ENCODE measurements at regions not wholly inside any gene's neighbourhood (a gene's known extent, or its start where the extent isn't known, plus 50 kb on each side); places are given as distances from the start of the nearest gene placed in this dataset.

DNA sequence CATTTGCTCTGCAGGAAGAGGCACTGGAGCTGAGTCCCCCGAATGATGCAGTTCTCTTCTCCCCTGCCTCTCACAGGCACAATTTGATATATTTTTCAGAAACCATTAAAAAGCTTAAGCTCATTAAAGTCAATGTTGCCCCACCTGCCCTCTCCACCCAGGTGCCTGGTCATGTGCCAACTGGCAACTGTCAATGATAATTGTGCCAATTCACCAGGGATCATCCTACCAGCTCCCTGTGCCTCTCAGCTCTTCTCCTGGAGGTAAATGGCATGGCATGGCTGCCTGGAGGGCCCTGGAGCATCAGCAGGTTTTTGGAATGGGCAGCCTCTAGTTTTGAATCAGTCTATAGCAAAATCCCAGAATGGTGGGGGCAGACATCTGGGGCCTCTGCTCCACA, 279.6 kb upstream of the ID2 start:
- DNase-seq: no peak
- Histone ChIP-seq H3K4me1 (no peaks in the 10 kb centered on the region), H3K36me3 (no peaks in the 10 kb centered on the region), H3K27ac (no peak overlapping the region), H3K9me3 (no peaks in the 10 kb centered on the region), H3K4me3 (no peak overlapping the region), H3K27me3 (no peaks in the 10 kb centered on the region)
- TF ChIP-seq, protein P1, sequence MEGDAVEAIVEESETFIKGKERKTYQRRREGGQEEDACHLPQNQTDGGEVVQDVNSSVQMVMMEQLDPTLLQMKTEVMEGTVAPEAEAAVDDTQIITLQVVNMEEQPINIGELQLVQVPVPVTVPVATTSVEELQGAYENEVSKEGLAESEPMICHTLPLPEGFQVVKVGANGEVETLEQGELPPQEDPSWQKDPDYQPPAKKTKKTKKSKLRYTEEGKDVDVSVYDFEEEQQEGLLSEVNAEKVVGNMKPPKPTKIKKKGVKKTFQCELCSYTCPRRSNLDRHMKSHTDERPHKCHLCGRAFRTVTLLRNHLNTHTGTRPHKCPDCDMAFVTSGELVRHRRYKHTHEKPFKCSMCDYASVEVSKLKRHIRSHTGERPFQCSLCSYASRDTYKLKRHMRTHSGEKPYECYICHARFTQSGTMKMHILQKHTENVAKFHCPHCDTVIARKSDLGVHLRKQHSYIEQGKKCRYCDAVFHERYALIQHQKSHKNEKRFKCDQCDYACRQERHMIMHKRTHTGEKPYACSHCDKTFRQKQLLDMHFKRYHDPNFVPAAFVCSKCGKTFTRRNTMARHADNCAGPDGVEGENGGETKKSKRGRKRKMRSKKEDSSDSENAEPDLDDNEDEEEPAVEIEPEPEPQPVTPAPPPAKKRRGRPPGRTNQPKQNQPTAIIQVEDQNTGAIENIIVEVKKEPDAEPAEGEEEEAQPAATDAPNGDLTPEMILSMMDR (IDR thresholded peaks at IDR 0.05): no peak
- no peak for TF ChIP-seq POLR2A (IDR thresholded peaks at IDR 0.05)
- no peak for TF ChIP-seq EP300 (IDR thresholded peaks at IDR 0.05)
- no peak for TF ChIP-seq POLR2AphosphoS5 (IDR thresholded peaks at IDR 0.05)
- WGBS, 2 donors: 58 to 84% methylated on average over 1 of the region's 1 CpG
- intact Hi-C loops (cut with DNase I): no loop called here

DNA sequence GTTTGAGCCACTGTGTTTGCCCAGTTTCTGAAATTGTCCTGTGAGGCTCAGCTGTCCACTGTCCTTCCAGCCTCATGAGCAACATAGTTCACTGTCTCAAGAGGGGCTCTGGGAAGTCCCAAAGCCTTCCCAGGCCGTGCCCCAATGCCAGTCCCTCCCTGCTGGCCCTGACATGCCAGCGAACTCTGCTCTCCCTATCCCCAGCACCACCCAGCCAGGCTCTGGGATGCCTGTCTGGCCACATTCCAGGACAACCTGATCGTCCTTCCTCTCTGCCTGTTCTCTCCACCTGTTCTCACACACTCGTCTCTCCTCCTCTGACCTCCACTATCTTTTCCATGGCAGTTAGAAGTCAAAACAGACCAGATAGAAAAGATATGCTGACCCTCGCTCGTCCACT, 278.0 kb upstream of the ID2 start:
- 33 to 76% methylated on average over 6 of the region's 6 CpGs for WGBS, 2 donors
- DNase-seq: no peak

DNA sequence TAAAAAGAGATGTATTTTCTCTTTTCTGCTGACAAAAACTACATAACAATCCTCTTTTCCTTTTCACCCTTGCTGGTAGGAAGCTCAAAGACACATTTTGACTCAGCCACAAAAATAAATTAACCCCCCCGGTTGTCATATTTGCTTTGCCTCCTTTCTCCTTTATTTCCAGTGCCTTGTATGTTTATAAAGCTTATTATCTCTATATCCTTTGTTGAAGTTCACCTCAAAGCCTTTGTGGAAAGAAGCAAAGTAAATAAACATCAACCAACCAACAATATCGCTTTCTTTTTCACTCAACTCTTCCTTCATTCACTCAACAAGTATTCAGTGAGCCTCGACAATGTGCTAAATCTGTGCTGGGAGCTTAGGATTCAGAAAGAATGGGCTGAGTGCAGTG, 276.5 kb upstream of the ID2 start:
- no peak for TF ChIP-seq POLR2AphosphoS5 (IDR thresholded peaks at IDR 0.05)
- TF ChIP-seq POLR2A (IDR thresholded peaks at IDR 0.05): no peak
- TF ChIP-seq EP300 (IDR thresholded peaks at IDR 0.05): no peak
- TF ChIP-seq, protein P1 (IDR thresholded peaks at IDR 0.05): no peak
- Histone ChIP-seq H3K4me3 (no peak overlapping the region), H3K27ac (no peak overlapping the region), H3K4me1 (no peaks in the 10 kb centered on the region), H3K27me3 (no peaks in the 10 kb centered on the region), H3K9me3 (no peaks in the 10 kb centered on the region), H3K36me3 (no peaks in the 10 kb centered on the region)
- DNase-seq: no peak
- WGBS, 2 donors: 92 to 94% methylated on average over 3 of the region's 3 CpGs
- intact Hi-C loops (cut with DNase I): no loop called here

More for the DNA sequence above, 278.0 kb upstream of the ID2 start:
- Histone ChIP-seq H3K27me3 (no peaks in the 10 kb centered on the region), H3K36me3 (no peaks in the 10 kb centered on the region), H3K27ac (no peak overlapping the region), H3K4me1 (no peaks in the 10 kb centered on the region), H3K4me3 (no peak overlapping the region), H3K9me3 (no peaks in the 10 kb centered on the region)
- intact Hi-C loops (cut with DNase I): no loop called here
- no peak for TF ChIP-seq EP300 (IDR thresholded peaks at IDR 0.05)
- TF ChIP-seq, protein P1 (IDR thresholded peaks at IDR 0.05): no peak
- no peak for TF ChIP-seq POLR2A (IDR thresholded peaks at IDR 0.05)
- TF ChIP-seq POLR2AphosphoS5 (IDR thresholded peaks at IDR 0.05): no peak

GRCh38 chr2:8406271-8406670, 275.6 kb upstream of the ID2 start:
- TF ChIP-seq, protein P1 (IDR thresholded peaks at IDR 0.05): no peak
- TF ChIP-seq EP300 (IDR thresholded peaks at IDR 0.05): no peak
- no peak for TF ChIP-seq POLR2AphosphoS5 (IDR thresholded peaks at IDR 0.05)
- no peak for TF ChIP-seq POLR2A (IDR thresholded peaks at IDR 0.05)
- H3K4me3 ChIP-seq: no peak overlapping the region
- WGBS, 2 donors: 81 to 83% methylated on average over 7 of the region's 7 CpGs

DNA sequence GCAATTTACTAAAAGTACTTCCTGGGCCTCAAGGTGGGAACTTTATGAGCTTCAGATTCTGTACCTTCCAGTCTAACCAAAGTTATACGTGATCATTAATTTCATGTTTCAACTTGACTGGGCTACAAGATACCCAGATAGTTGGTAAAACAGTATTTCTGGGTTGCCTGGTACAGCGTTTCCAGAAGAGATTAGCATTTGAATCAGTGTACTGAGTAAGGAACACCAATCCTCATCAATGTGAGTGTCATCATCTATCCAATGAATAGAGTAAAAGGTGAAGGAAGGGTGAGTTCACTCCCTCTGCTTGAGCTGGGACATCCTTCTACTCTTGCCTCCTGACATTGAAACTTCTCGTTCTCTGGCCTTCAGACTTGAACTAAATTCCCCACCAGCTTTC, 274.5 kb upstream of the ID2 start:
- Histone ChIP-seq H3K9me3 (no peaks in the 10 kb centered on the region), H3K27me3 (no peaks in the 10 kb centered on the region), H3K36me3 (no peaks in the 10 kb centered on the region), H3K4me3 (no peak overlapping the region), H3K27ac (no peak overlapping the region), H3K4me1 (no peaks in the 10 kb centered on the region)
- WGBS, 2 donors: 92 to 93% methylated on average over 3 of the region's 3 CpGs
- no peak for DNase-seq
- intact Hi-C loops (cut with DNase I): no loop called here
- TF ChIP-seq POLR2A (IDR thresholded peaks at IDR 0.05): no peak
- no peak for TF ChIP-seq EP300 (IDR thresholded peaks at IDR 0.05)
- TF ChIP-seq, protein P1 (IDR thresholded peaks at IDR 0.05): no peak
- no peak for TF ChIP-seq POLR2AphosphoS5 (IDR thresholded peaks at IDR 0.05)

More at GRCh38 chr2:8406271-8406670, 275.6 kb upstream of the ID2 start:
- Histone ChIP-seq H3K27me3 (no peaks in the 10 kb centered on the region), H3K36me3 (no peaks in the 10 kb centered on the region), H3K9me3 (no peaks in the 10 kb centered on the region), H3K27ac (no peak overlapping the region), H3K4me1 (no peaks in the 10 kb centered on the region)
- intact Hi-C loops (cut with DNase I): no loop called here
- DNase-seq: no peak
